ENCODE measurements at regions not wholly inside any gene's neighbourhood (a gene's known extent, or its start where the extent isn't known, plus 50 kb on each side); places are given as distances from the start of the nearest gene placed in this dataset.

DNA sequence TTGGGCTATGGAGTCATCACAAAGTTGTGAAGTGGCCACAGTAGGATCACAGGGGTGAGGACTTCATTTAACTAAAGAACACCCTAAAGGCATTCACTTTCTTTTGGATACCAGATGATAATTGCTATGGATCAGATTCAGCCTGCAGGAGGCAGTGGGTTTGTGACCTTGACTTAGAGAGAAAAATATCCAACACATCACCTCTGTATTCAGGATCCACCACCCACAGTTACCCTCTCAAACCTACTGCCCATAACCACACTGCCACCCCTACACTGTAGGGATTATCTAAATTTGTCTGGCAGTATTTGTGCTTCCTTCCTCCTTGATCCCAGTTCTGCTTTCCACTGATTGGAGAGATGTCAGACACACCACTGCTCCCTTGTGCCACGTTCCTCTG lies 269.4 kb downstream of the MYCN start:
- TF ChIP-seq, protein P1, sequence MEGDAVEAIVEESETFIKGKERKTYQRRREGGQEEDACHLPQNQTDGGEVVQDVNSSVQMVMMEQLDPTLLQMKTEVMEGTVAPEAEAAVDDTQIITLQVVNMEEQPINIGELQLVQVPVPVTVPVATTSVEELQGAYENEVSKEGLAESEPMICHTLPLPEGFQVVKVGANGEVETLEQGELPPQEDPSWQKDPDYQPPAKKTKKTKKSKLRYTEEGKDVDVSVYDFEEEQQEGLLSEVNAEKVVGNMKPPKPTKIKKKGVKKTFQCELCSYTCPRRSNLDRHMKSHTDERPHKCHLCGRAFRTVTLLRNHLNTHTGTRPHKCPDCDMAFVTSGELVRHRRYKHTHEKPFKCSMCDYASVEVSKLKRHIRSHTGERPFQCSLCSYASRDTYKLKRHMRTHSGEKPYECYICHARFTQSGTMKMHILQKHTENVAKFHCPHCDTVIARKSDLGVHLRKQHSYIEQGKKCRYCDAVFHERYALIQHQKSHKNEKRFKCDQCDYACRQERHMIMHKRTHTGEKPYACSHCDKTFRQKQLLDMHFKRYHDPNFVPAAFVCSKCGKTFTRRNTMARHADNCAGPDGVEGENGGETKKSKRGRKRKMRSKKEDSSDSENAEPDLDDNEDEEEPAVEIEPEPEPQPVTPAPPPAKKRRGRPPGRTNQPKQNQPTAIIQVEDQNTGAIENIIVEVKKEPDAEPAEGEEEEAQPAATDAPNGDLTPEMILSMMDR (conservative IDR thresholded peaks at IDR 0.05; ENCODE audit: control insufficient read depth, insufficient read depth, low read depth, low read length) = no peak
- no peak for DNase-seq (ENCODE audit: low read depth)
- no peak overlapping the region for H3K4me3 ChIP-seq (ENCODE audit: control insufficient read depth, low read depth, low read length)

DNA sequence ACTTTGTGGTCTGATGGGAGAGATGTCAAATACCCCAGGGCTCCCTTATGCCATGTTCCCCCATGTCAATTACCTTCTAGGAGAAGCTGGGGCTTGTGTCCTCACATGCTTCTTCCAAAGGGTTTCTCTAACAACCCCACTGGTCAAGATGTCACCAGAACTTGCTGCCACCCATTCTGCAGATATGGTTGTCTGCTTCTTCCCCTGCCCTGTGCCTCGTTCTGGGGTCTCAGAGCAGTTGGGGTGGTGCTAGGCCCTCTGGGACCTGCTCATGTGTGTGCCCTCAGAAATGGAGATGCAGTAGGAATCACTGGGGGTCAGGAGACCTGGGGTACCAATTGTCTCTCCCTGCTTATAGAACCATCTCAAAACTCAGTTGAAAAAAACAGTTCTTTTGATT lies 268.6 kb downstream of the MYCN start:
- no peak overlapping the region for H3K4me3 ChIP-seq (ENCODE audit: control insufficient read depth, low read depth, low read length)
- TF ChIP-seq, protein P1 (conservative IDR thresholded peaks at IDR 0.05; ENCODE audit: control insufficient read depth, insufficient read depth, low read depth, low read length) = no peak
- DNase-seq (ENCODE audit: low read depth) = no peak

DNA sequence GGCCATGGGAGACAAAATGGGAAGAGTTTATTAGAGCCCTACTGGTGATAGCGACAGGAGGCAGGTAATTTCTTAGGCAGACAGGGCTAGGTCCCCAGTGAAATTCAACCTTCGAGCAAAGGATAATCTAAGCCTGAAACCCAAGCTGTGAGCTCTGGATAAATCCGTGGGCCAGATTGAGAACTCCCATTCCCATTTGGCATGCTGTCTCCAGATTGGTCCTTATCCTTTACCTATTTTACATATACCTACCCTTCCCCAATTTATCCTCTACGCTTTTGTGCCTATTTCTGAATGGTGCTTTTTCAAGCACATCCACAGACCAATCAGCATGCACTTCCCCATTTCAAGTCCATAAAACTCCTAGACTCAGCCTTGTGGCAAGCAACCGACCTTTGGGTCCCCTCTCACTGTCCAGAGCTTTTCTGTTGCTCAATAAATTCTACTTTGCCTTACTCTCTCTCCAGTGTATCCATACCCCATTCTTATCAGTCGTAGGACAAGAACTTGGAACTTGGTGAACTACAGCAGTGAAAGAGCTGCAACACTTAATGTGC lies 268.0 kb downstream of the MYCN start:
- TF ChIP-seq, protein P1 (conservative IDR thresholded peaks at IDR 0.05; ENCODE audit: control insufficient read depth, insufficient read depth, low read depth, low read length) = no peak
- no peak overlapping the region for H3K4me3 ChIP-seq (ENCODE audit: control insufficient read depth, low read depth, low read length)
- DNase-seq (ENCODE audit: low read depth) = no peak

DNA sequence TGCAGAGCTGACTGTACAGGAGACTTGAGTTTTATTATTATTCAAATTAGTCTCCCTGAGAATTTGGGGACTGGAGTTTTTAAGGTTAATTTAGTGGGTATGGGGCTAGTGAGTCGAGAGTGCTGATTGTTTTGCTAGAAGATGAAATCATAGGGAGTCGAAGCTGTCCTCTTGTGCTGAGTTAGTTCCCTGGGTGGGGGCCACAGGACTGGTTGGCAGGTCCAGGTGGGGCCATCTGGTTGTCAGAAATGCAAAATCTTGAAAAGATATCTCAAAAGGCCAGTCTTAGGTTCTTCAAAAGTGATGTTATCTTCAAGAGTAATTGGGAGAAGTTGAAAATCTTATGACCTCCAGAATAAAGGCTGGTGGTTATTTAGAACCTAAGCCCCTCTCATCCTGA lies 267.3 kb downstream of the MYCN start:
- TF ChIP-seq, protein P1 (conservative IDR thresholded peaks at IDR 0.05; ENCODE audit: control insufficient read depth, insufficient read depth, low read depth, low read length) = no peak
- no peak for DNase-seq (ENCODE audit: low read depth)
- H3K4me3 ChIP-seq (ENCODE audit: control insufficient read depth, low read depth, low read length) = no peak overlapping the region

DNA sequence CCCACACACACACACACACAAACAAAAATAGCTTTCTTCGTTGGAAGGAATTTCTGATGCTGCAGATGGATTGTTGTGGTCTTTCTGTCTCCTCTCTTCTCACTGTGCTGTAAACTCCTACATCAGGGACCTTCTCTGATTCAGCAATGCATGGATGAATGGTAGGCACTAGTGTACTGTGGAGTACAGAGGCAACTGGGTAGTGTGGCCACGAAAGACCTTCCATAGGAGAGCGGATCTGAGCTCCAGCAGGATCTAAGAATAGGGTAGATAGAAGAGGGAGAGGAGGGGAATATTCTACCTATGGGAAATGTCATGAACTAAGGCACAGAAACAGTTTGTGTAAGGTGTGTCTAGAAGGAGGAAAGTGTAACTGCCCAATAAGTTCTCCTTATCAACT lies 266.8 kb downstream of the MYCN start:
- no peak overlapping the region for H3K4me3 ChIP-seq (ENCODE audit: control insufficient read depth, low read depth, low read length)
- TF ChIP-seq, protein P1 (conservative IDR thresholded peaks at IDR 0.05; ENCODE audit: control insufficient read depth, insufficient read depth, low read depth, low read length) = no peak
- DNase-seq (ENCODE audit: low read depth) = no peak

DNA sequence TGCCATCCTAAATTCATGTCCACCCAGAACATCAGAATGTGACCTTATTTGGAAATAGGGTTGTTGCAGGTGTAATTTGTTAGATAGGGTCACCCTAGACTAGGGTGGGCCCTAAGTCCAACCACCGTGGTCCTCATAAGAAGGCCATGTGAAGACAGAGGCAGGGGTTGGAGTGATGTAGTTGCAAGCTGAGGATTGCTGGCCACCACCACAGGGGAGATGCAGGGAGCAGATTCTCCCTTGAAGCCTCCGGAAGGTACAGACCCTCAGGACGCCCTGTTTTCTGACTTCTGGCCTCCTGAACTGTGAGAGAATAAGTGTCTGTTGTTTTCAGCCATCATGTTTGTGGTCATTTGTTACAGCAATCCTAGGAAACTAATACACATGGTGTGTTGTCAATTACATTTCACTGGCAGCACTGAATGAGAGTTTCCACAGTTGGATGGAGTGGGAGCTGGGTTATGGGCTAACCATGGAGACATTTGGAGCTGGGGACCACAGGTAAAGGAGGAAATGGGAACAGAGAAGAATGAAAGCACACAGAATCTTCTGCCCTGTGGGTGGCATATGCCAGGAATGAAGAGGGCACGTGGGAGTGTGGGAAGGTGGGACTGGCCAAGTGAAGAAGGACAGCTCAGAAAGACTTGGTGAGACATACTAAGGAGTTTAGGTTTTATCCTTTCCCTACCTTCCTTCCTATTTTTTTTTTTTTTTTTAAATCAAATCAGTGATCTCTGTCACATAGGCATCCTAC lies 266.0 kb downstream of the MYCN start:
- no peak for DNase-seq (ENCODE audit: low read depth)
- TF ChIP-seq, protein P1 (conservative IDR thresholded peaks at IDR 0.05; ENCODE audit: control insufficient read depth, insufficient read depth, low read depth, low read length) = no peak
- H3K4me3 ChIP-seq (ENCODE audit: control insufficient read depth, low read depth, low read length) = no peak overlapping the region
